ENCODE measurements at regions not wholly inside any gene's neighbourhood (a gene's known extent, or its start where the extent isn't known, plus 50 kb on each side); places are given as distances from the start of the nearest gene placed in this dataset.
"Not testable (repeated sequence)": the region's sequence is repeated elsewhere in the genome, so short reads cannot be mapped to it uniquely, and the experiment has no call there.

DNA sequence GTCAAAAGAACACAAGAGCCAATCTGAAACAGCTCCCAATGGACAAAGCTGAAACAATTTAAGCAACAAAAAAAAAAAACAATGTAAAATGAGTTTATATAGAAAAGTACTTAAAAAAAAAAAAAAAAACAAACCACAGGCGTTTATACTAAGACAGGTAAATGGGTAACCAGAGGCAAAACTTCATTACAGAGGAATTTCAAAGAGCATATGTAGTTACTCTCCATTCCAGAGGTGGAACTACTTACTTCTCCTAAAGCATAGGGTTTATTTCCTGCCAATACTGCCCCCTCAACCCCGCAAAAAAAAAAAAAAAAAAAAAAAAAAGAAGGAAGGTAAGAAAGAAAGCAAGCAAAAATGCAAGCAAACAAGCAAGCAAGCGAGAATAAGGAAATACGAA lies 132.9 kb downstream of the LIG4 start:
- FAIRE-seq (no peak), DNase-seq (ENCODE audit: insufficient read length, low spot score) (no peak)

DNA sequence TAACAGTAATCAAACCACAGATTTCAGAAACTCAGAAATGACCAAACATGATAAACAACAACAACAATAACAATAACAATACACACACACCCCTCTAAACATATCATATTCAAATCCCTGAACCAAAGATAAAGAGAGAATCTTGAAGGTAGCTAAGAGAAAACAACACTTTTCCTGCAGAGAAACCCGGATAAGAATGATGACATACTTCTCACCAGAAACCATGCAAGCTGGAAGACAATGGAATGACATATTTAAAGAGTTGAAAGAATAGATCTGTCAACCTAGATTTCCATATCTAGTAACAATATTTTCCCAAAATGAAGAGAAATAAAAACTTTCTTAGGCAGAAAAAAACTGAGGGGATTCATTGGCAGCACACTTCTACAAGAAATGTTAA lies 138.1 kb downstream of the LIG4 start:
- DNase-seq (ENCODE audit: insufficient read length, low spot score) (no peak), FAIRE-seq (no peak)

DNA sequence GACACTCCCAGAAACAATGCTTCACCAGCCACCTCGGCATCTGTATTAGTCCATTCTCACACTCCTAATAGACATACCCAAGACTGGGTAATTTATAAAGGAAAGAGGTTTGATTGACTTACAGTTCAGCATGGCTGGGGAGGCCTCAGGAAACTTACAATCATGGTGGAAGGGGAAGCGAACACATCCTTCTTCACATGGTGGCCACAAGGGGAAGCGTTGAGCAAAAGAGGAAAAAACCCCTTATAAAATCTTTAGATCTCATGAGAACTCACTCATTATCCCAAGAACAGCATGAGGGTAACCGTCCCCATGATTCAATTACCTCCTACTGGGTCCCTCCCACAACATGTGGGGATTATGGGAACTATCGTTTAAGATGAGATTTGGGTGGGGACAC lies 140.9 kb downstream of the LIG4 start:
- FAIRE-seq; DNase-seq (ENCODE audit: insufficient read length, low spot score): not testable (repeated sequence)

DNA sequence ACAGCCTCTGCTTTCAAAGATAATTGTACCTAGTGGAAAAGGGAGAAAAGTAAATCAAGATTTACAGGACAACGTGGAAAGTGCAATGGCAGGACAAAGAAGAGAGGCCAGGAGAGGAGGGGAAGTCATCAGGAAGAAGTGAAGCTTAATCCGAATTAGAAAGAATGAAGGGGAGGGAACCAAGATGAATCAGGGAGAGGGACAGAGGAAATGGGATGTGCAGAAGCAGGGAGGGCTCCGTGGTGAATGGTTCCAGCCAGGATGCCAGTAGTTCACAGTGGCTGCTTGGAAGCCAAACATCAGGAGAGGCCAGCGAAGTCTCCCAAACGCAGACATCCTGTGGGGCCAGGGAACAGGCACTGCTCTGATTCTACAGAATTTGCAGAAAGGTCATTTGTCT lies 144.4 kb downstream of the LIG4 start:
- DNase-seq (ENCODE audit: insufficient read length, low spot score) (no peak), FAIRE-seq (no peak)

DNA sequence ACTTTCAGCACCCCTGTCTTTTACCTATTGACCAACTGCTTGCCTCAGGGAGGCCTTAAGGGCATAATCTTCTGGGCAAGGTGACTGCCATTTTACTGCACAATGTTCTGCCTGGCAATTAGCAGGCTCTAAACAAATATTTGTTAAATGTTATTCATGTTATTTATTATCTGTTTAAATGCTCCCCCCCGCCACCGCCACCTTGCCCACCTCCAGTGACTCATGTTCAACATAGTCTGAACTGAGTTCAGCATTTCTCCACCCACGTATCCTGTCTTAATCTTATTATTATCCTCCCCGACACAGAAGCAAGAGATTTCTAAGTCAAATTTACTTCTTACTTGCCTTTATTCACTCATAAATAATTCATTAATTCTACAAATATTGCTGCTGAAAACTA lies 144.8 kb downstream of the LIG4 start:
- DNase-seq (ENCODE audit: insufficient read length, low spot score) (no peak), FAIRE-seq (no peak)

- FAIRE-seq: no peak
Measured at GRCh38 chr13:108069521-108070210, 145.7 kb downstream of the LIG4 start.

GRCh38 chr13:108064372-108064771 lies 151.0 kb downstream of the LIG4 start:
- not testable (repeated sequence) for FAIRE-seq

More at GRCh38 chr13:108069521-108070210, 145.7 kb downstream of the LIG4 start:
- DNase-seq (ENCODE audit: insufficient read length, low spot score): no peak

DNA sequence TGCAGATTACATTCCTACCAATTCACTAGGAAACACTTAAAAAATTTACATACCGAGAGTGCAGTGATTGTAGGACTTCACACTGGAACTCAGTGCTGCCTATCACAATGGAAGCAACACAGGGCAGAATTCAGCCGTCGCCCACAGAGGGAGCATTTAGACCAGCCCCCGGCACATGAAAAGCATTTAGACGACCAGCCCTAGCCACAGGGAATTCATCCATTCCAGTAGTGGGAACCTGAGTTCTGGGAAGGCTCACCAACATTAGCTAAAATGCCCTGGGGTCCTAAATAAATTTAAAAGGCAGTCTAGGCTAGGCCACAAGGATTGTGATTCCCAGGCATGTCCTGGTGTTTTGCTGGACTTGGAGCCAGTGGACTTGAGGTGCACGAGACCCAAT lies 155.2 kb downstream of the LIG4 start:
- FAIRE-seq (no peak), DNase-seq (ENCODE audit: insufficient read length, low spot score) (no peak)

More at GRCh38 chr13:108064372-108064771, 151.0 kb downstream of the LIG4 start:
- not testable (repeated sequence) for DNase-seq (ENCODE audit: insufficient read length, low spot score)

- DNase-seq (ENCODE audit: insufficient read length, low spot score): no peak
- FAIRE-seq: no peak
Measured at GRCh38 chr13:108056278-108056677, 159.1 kb downstream of the LIG4 start.

- DNase-seq (ENCODE audit: insufficient read length, low spot score) (no peak), FAIRE-seq (no peak)
Measured at GRCh38 chr13:108049211-108049610, 166.1 kb downstream of the LIG4 start.

- DNase-seq (ENCODE audit: insufficient read length, low spot score) (no peak), FAIRE-seq (no peak)
Measured at GRCh38 chr13:108044954-108045353, 170.4 kb downstream of the LIG4 start.

- DNase-seq (ENCODE audit: insufficient read length, low spot score); FAIRE-seq: not testable (repeated sequence)
Measured at GRCh38 chr13:108042866-108043265, 172.5 kb downstream of the LIG4 start.

- FAIRE-seq (no peak), DNase-seq (ENCODE audit: insufficient read length, low spot score) (no peak)
Measured at GRCh38 chr13:108037348-108037747, 178.0 kb downstream of the LIG4 start.

DNA sequence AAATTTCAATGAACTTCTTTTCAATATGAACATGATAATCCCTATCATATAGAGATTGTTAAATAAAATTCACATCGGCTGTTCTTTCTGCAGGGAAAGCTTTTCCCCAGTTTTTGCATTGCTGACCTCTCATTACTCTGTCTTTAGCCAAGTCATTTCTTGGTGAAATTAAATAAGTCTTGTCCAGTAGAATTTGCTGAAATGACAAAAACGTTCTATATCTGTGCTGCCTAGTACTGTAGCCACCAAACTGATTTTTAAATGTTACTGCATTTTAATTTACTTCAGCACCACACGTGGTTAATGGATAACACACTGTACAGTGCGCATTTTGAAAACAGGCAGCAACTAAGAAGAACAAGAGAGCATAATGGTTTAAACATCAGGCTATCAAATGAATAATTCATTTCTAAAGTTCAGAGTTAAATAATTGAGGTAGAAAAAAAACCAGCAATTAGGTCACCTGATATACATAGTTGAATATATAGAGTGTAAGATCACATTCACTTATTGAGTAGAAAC lies 178.9 kb downstream of the LIG4 start:
- no peak for DNase-seq (ENCODE audit: insufficient read length, low spot score)
- FAIRE-seq: no peak

- DNase-seq (ENCODE audit: insufficient read length, low spot score): no peak
- FAIRE-seq: no peak
Measured at GRCh38 chr13:108034909-108035410, 180.4 kb downstream of the LIG4 start.

DNA sequence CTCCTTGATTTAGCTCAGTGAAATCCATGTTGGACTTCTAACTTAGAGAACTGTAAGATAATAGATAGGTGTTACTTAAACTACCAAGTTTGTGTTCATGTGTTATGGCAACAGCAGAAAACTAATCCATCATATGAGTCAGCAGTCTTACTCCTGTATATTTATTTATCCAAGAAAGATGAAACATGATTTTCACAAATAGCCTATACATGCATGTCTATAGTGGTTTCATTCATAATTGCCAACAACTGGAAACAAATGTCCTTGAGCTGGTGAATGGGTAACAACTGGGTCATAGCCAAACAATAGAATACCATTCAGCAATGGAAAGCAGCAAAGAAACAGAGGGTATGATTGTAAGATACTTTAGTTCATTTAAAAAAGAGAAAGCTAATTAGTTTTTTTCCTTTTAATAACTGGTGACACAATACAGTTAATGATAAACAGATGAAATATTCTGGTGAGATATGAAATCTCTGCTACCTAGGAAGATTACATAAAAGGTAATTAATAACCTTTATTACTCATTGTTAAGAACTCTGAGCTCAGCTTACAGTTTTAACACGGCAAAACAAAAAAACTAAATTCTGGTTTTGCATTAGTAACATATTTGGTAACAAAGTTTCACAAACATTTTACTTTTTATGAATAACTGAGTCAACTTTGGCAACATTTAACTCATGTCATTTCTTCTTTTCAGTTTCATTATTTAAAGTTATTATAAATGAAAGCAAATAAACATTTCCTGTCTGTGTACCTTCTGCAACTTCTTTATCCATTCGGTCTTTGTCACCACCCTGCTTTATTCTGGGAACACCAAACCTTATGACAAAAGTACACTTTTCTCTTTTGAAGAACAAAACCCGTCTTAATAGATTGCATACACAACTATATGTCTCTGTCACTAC lies 181.3 kb downstream of the LIG4 start:
- no peak for DNase-seq (ENCODE audit: insufficient read length, low spot score)
- no peak for FAIRE-seq

- FAIRE-seq (no peak), DNase-seq (ENCODE audit: insufficient read length, low spot score) (no peak)
Measured at GRCh38 chr13:108031865-108032264, 183.5 kb downstream of the LIG4 start.

DNA sequence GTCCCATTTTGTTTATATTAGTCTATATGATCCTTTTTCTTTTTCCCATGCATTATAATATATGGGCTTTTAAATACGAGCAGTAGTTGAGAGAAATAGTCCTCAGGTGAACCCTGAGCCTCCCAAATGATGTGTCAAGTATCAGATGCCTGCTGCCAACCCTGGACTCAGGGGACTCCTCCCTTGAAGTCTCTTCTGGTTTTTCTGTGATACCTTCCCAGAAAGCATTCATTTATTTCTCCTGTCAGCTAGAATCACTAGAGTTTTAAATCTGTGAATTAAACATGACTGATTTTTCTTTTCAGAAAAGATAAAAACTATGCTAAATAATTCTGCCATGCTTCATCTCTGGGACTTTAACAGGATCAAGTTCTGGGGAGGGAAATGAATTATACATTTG lies 184.6 kb downstream of the LIG4 start:
- FAIRE-seq (no peak), DNase-seq (ENCODE audit: insufficient read length, low spot score) (no peak)

GRCh38 chr13:108026680-108027410 lies 188.5 kb downstream of the LIG4 start:
- DNase-seq (ENCODE audit: insufficient read length, low spot score) (no peak), FAIRE-seq (no peak)

- FAIRE-seq (no peak), DNase-seq (ENCODE audit: insufficient read length, low spot score) (no peak)
Measured at GRCh38 chr13:108020027-108020426, 195.3 kb downstream of the LIG4 start.

GRCh38 chr13:108018371-108018870 lies 196.9 kb downstream of the LIG4 start:
- DNase-seq (ENCODE audit: insufficient read length, low spot score) (no peak), FAIRE-seq (no peak)

Measured in GM19239 (cell line).